Endothelial cell (in vitro differentiated cells): ENCODE measurements at regions not wholly inside any gene's neighbourhood (a gene's known extent, or its start where the extent isn't known, plus 50 kb on each side); places are given as distances from the start of the nearest gene placed in this dataset.
"Not testable (repeated sequence)": the region's sequence is repeated elsewhere in the genome, so short reads cannot be mapped to it uniquely, and the experiment has no call there.

Experiments used
- DNase-seq: peaks from one replicate; pipeline ENCODE4 v3.0.0; 2021; ENCODE audit warnings: low spot score
- H3K27ac Mint-ChIP-seq: one replicate; pipeline ENCODE4 v1.8.0; 2021; ENCODE audit warnings: mixed read lengths, inconsistent platforms; ENCODE audit not compliant: unreplicated experiment
- H3K27me3 Mint-ChIP-seq: one replicate; pipeline ENCODE4 v1.8.0; 2021; ENCODE audit warnings: mild to moderate bottlenecking, moderate library complexity, mixed read lengths, inconsistent platforms; ENCODE audit not compliant: unreplicated experiment
- H3K36me3 Mint-ChIP-seq: one replicate; pipeline ENCODE4 v1.8.0; 2021; ENCODE audit warnings: mild to moderate bottlenecking, low read depth, mixed read lengths, inconsistent platforms; ENCODE audit not compliant: unreplicated experiment
- H3K4me1 Mint-ChIP-seq: one replicate; pipeline ENCODE4 v1.8.0; 2021; ENCODE audit warnings: mild to moderate bottlenecking, mixed read lengths, inconsistent platforms; ENCODE audit not compliant: unreplicated experiment
- H3K4me3 Mint-ChIP-seq: one replicate; pipeline ENCODE4 v1.8.0; 2021; ENCODE audit warnings: mild to moderate bottlenecking, mixed read lengths, inconsistent platforms; ENCODE audit not compliant: unreplicated experiment
- H3K9me3 Mint-ChIP-seq: one replicate; pipeline ENCODE4 v1.8.0; 2021; ENCODE audit warnings: mixed read lengths, inconsistent platforms; ENCODE audit not compliant: unreplicated experiment
- TF ChIP-seq, protein P1 (sequence below): fragments of 200-600 bp; sonication (generic); IDR thresholded peaks from one replicate; pipeline ENCODE4 v1.5.0; 2021; ENCODE audit warnings: antibody characterized with exemption; ENCODE audit not compliant: unreplicated experiment

DNA sequence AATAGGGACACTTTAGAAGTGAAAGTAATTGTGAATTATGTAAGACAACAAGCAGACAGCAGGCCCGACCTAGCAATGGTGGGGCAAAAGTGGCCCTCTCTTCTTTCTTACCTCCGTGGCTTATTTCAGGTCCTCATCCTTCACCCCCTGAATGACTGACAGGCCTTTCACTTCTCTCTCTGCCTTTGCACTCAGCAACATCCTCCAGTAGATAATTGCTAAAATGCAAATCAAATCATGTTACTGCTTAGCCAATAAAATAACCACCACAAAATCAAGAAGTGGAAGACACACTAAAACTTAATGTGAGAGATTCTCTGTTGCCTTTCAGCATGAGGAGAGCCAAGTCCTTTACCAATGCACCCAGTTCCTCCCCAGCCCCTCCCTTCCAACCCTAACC lies 274.6 kb upstream of the ZNF32 start:
- TF ChIP-seq, protein P1, sequence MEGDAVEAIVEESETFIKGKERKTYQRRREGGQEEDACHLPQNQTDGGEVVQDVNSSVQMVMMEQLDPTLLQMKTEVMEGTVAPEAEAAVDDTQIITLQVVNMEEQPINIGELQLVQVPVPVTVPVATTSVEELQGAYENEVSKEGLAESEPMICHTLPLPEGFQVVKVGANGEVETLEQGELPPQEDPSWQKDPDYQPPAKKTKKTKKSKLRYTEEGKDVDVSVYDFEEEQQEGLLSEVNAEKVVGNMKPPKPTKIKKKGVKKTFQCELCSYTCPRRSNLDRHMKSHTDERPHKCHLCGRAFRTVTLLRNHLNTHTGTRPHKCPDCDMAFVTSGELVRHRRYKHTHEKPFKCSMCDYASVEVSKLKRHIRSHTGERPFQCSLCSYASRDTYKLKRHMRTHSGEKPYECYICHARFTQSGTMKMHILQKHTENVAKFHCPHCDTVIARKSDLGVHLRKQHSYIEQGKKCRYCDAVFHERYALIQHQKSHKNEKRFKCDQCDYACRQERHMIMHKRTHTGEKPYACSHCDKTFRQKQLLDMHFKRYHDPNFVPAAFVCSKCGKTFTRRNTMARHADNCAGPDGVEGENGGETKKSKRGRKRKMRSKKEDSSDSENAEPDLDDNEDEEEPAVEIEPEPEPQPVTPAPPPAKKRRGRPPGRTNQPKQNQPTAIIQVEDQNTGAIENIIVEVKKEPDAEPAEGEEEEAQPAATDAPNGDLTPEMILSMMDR: no peak
- H3K27me3 Mint-ChIP-seq: peaks cover 6% of the 10 kb centered on the region

DNA sequence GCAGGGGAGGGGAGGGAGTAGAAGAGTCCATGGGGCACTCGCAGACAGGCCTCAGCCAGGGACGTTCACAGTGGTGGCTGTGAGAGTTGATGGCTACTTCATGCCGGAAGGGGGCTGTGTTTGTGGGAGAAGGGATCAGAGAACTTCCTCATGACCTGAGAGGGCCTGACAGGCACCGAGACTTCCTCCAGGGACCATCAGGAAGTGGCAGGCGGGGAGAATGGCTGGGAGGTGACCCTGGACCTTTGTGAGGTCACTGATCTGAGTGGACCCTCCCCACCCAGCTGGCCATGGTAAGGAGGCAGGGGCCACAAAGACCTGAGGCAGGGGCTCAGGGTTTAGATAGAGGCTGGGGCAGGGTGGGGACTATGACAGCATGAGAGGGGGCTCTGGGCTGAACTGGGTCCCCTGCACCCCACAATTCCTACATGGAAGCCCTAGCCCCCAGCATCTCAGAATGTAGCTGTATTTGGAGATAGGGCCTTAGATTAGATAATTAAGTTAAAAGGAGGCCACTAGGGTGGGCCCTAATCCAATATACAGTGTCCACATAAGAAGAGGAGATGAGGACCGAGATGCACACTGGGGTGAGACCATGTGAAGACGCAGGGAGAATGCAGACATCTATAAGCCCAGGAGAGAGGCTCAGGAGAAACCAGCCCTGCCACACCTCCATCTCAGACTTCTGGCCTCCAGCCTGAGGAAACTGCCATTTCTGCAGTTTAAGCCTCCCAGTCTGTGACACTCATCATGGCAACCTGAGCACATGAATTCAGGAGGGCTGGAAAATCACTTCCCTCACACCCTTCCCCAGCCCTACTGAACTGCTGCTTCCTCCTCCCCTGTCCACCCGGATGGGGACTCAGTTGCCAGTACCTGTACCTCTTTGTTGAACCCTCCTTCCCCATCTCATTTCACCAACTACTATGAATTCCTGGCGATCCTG lies 273.9 kb upstream of the ZNF32 start:
- H3K4me1 Mint-ChIP-seq: no peaks in the 10 kb centered on the region
- H3K36me3 Mint-ChIP-seq: no peaks in the 10 kb centered on the region
- no peak for DNase-seq
- H3K9me3 Mint-ChIP-seq: peaks cover 5% of the 10 kb centered on the region
- H3K4me3 Mint-ChIP-seq: no peak overlapping the region
- H3K27me3 Mint-ChIP-seq: peaks cover 6% of the 10 kb centered on the region
- H3K27ac Mint-ChIP-seq: no peak overlapping the region
- TF ChIP-seq, protein P1: no peak

More for the DNA sequence above, 274.6 kb upstream of the ZNF32 start:
- no peak for DNase-seq
- no peaks in the 10 kb centered on the region for H3K36me3 Mint-ChIP-seq
- H3K9me3 Mint-ChIP-seq: peaks cover 5% of the 10 kb centered on the region
- no peaks in the 10 kb centered on the region for H3K4me1 Mint-ChIP-seq
- no peak overlapping the region for H3K27ac Mint-ChIP-seq
- H3K4me3 Mint-ChIP-seq: no peak overlapping the region

DNA sequence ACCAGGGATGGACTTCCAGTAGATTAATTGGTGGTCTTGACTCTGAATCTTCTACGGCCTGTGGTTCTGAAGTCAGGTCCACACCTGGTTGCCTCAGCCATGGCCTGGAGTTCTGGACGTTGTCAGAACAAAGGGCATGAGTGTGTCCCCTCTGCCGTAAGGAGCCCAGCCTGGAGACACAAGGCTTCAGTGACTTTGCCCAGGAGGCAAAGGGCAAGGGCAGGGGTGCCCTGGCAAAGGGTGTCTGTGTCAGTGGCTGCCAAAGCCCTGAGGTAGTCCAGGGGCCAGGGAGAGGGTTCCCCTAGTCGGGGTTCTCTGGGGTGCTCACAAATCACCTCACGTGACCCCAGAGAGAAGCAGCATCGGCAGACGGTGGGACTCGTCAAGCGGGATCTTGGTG lies 273.2 kb upstream of the ZNF32 start:
- Mint-ChIP-seq H3K27me3 (peaks cover 6% of the 10 kb centered on the region), H3K9me3 (peaks cover 5% of the 10 kb centered on the region), H3K4me3 (no peak overlapping the region), H3K27ac (no peak overlapping the region), H3K36me3 (no peaks in the 10 kb centered on the region), H3K4me1 (no peaks in the 10 kb centered on the region)
- DNase-seq: no peak
- TF ChIP-seq, protein P1: no peak

DNA sequence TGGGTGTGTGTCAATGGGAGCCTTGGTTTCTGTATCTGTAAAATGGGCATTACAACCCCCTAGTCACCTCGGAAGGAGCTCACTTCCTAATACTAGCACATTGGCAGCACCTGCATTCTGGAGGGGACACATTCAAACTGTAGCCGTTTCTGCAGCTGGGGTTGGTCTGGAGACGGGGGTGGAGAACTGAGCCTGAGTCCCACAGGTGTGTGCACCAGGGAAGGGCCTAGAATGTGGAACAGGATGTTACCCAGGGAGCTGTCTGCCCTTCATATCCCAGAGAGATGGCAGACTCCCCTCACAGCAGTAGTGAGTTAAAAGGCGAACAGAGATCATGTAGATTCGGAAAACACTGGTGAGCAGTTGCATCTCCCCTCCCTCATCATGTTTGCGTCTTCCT lies 272.8 kb upstream of the ZNF32 start:
- H3K27me3 Mint-ChIP-seq: peaks cover 6% of the 10 kb centered on the region
- H3K4me3 Mint-ChIP-seq: no peak overlapping the region
- peaks cover 5% of the 10 kb centered on the region for H3K9me3 Mint-ChIP-seq
- TF ChIP-seq, protein P1: no peak
- H3K4me1 Mint-ChIP-seq: no peaks in the 10 kb centered on the region
- no peak for DNase-seq
- H3K36me3 Mint-ChIP-seq: no peaks in the 10 kb centered on the region
- no peak overlapping the region for H3K27ac Mint-ChIP-seq

DNA sequence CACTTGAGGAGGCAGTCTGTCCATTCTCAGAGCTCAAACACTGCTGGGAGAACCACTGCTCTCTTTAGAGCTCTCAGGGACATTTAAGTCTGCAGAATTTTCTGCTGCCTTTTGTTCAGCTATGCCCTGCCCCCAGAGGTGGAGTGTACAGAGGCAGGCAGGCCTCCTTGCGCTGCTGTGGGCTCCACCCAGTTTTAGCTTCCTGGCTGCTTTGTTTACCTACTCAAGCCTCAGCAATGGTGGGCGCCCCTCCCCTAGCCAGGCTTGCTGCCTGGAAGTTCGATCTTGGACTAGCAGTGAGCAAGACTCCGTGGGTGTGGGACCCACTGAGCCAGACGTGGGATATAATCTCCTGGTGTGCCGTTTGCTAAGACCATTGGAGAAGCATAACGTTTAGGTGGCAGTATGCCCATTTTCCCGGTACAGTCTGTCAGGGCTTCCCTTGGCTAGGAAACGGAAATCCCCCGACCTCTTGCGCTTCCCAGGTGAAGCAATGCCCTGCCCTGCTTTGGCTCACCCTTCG lies 271.6 kb upstream of the ZNF32 start:
- H3K4me3 Mint-ChIP-seq, H3K36me3 Mint-ChIP-seq, DNase-seq, H3K27ac Mint-ChIP-seq, H3K4me1 Mint-ChIP-seq, H3K9me3 Mint-ChIP-seq, H3K27me3 Mint-ChIP-seq: not testable (repeated sequence)
